ENCODE measurements at regions not wholly inside any gene's neighbourhood (a gene's known extent, or its start where the extent isn't known, plus 50 kb on each side); places are given as distances from the start of the nearest gene placed in this dataset.

DNA sequence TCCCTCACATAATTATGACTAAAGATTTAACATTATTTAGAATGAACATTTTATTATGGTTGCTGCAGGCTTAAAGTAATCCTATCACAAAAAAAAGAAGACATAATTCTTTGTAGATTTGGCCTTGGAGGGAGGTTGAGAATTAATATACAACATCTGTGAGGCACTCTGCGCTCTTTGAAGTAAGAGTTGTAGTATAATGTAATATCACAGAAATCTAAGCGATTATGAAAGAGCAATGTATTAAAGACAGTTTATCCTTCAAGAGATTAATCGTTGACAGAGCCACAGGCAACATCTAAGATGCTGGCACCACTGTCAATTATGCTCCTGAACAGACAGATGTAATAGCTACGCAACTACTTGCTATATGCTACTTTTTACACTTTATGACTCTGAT lies 946.8 kb downstream of the GRIK2 start:
- Histone ChIP-seq H3K9me1 (ENCODE audit: control insufficient read depth, insufficient read depth, low read length) (no peaks in the 10 kb centered on the region), H3K9me3 (replicated peaks; ENCODE audit: control insufficient read depth, insufficient read depth, low read depth, low read length) (no peaks in the 10 kb centered on the region), H3K4me3 (no peak overlapping the region), H3K4me1 (replicated peaks in 1 of 2; ENCODE audit: control insufficient read depth in 2 of 2, insufficient read depth in 2 of 2, low read length in 2 of 2) (no peaks in the 10 kb centered on the region), H3K79me2 (ENCODE audit: control insufficient read depth, insufficient read depth, low read length) (no peaks in the 10 kb centered on the region), H4K20me1 (replicated peaks; ENCODE audit: control insufficient read depth, insufficient read depth, low read length) (no peaks in the 10 kb centered on the region), H3K27ac (ENCODE audit: extremely low read depth, low read depth, low read length) (no peak overlapping the region), H3K27me3 (ENCODE audit: control insufficient read depth in 2 of 2, insufficient read depth in 2 of 2, low read length in 2 of 2) (no peaks in the 10 kb centered on the region), H2AFZ (ENCODE audit: low read depth, low read length) (no peak overlapping the region), H3K4me2 (ENCODE audit: insufficient read depth, low read length) (no peak overlapping the region), H3K9ac (ENCODE audit: insufficient read depth in 1 of 2, low read depth in 2 of 2, low read length in 2 of 2) (no peak overlapping the region), H3K36me3 (ENCODE audit: control insufficient read depth, insufficient read depth, low read length) (no peaks in the 10 kb centered on the region)
- in situ Hi-C loops (cut with MboI) = no loop called here
- FAIRE-seq (no peak), ATAC-seq (no peak), DNase-seq (ENCODE audit: extremely low read depth in 1 of 4, low spot score in 3 of 4) (no peak)
- intact Hi-C loops (cut with micrococcal nuclease) = no loop called here
- ChIA-PET CTCF (ENCODE audit: low intra/inter-chr PET ratio) (no interaction called here), POLR2A (no interaction called here)
- 0% methylated on average over 4 of the region's 4 CpGs for WGBS (ENCODE audit: insufficient coverage, low coverage, missing lambda C conversion rate)
- no TSS peak for BruUV-seq (replicated peaks)
- no peak for TF ChIP-seq NFE2L1 (tag; IDR thresholded peaks at IDR 0.05; ENCODE audit: borderline replicate concordance, low read depth)
- TF ChIP-seq, protein P1, sequence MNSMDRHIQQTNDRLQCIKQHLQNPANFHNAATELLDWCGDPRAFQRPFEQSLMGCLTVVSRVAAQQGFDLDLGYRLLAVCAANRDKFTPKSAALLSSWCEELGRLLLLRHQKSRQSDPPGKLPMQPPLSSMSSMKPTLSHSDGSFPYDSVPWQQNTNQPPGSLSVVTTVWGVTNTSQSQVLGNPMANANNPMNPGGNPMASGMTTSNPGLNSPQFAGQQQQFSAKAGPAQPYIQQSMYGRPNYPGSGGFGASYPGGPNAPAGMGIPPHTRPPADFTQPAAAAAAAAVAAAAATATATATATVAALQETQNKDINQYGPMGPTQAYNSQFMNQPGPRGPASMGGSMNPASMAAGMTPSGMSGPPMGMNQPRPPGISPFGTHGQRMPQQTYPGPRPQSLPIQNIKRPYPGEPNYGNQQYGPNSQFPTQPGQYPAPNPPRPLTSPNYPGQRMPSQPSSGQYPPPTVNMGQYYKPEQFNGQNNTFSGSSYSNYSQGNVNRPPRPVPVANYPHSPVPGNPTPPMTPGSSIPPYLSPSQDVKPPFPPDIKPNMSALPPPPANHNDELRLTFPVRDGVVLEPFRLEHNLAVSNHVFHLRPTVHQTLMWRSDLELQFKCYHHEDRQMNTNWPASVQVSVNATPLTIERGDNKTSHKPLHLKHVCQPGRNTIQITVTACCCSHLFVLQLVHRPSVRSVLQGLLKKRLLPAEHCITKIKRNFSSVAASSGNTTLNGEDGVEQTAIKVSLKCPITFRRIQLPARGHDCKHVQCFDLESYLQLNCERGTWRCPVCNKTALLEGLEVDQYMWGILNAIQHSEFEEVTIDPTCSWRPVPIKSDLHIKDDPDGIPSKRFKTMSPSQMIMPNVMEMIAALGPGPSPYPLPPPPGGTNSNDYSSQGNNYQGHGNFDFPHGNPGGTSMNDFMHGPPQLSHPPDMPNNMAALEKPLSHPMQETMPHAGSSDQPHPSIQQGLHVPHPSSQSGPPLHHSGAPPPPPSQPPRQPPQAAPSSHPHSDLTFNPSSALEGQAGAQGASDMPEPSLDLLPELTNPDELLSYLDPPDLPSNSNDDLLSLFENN (IDR thresholded peaks at IDR 0.05; ENCODE audit: low read depth in 2 of 2, low read length in 2 of 2) = no peak
- TF ChIP-seq MTA2 (IDR thresholded peaks at IDR 0.05; ENCODE audit: low read depth) = no peak
- no peak for TF ChIP-seq YBX1 (IDR thresholded peaks at IDR 0.05)
- no peak for TF ChIP-seq CBX3 (IDR thresholded peaks at IDR 0.05; ENCODE audit: borderline replicate concordance in 1 of 2, low read length in 2 of 2)
- TF ChIP-seq, protein P2, sequence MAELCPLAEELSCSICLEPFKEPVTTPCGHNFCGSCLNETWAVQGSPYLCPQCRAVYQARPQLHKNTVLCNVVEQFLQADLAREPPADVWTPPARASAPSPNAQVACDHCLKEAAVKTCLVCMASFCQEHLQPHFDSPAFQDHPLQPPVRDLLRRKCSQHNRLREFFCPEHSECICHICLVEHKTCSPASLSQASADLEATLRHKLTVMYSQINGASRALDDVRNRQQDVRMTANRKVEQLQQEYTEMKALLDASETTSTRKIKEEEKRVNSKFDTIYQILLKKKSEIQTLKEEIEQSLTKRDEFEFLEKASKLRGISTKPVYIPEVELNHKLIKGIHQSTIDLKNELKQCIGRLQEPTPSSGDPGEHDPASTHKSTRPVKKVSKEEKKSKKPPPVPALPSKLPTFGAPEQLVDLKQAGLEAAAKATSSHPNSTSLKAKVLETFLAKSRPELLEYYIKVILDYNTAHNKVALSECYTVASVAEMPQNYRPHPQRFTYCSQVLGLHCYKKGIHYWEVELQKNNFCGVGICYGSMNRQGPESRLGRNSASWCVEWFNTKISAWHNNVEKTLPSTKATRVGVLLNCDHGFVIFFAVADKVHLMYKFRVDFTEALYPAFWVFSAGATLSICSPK (IDR thresholded peaks at IDR 0.05; ENCODE audit: borderline replicate concordance) = no peak
- TF ChIP-seq, protein P3, sequence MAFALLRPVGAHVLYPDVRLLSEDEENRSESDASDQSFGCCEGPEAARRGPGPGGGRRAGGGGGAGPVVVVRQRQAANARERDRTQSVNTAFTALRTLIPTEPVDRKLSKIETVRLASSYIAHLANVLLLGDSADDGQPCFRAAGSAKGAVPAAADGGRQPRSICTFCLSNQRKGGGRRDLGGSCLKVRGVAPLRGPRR (CRISPR knock-in tag; IDR thresholded peaks at IDR 0.05) = no peak
- no peak for TF ChIP-seq SP1 (CRISPR knock-in tag; IDR thresholded peaks at IDR 0.05)
- TF ChIP-seq KLF16 (IDR thresholded peaks at IDR 0.05) = no peak
- TF ChIP-seq, protein P4, sequence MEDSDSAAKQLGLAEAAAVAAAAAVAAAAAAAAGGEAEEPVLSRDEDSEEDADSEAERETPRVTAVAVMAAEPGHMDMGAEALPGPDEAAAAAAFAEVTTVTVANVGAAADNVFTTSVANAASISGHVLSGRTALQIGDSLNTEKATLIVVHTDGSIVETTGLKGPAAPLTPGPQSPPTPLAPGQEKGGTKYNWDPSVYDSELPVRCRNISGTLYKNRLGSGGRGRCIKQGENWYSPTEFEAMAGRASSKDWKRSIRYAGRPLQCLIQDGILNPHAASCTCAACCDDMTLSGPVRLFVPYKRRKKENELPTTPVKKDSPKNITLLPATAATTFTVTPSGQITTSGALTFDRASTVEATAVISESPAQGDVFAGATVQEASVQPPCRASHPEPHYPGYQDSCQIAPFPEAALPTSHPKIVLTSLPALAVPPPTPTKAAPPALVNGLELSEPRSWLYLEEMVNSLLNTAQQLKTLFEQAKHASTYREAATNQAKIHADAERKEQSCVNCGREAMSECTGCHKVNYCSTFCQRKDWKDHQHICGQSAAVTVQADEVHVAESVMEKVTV (CRISPR knock-in tag; IDR thresholded peaks at IDR 0.05) = no peak
- no peak for TF ChIP-seq RAD51 (IDR thresholded peaks at IDR 0.05; ENCODE audit: borderline replicate concordance, low read depth)
- TF ChIP-seq TBL1XR1 (IDR thresholded peaks at IDR 0.05; ENCODE audit: low read length in 2 of 2) = no peak
- no peak for TF ChIP-seq ZNF133 (CRISPR knock-in tag; IDR thresholded peaks at IDR 0.05)
- TF ChIP-seq MAFK (IDR thresholded peaks at IDR 0.05; ENCODE audit: low read length) = no peak
- TF ChIP-seq PURB (CRISPR knock-in tag; IDR thresholded peaks at IDR 0.05; ENCODE audit: low read depth) = no peak
